ENCODE measurements at regions not wholly inside any gene's neighbourhood (a gene's known extent, or its start where the extent isn't known, plus 50 kb on each side); places are given as distances from the start of the nearest gene placed in this dataset.
A peak's percentile ranks its signal among the peaks of the same experiment; 100 is the strongest.
"Not testable (repeated sequence)": the region's sequence is repeated elsewhere in the genome, so short reads cannot be mapped to it uniquely, and the experiment has no call there.

GRCh38 chr5:157965040-157965678 is 106.2 kb upstream of the CLINT1 start:
- no peak for DNase-seq (ENCODE audit: low read depth in 4 of 4, low spot score in 3 of 4)

DNA sequence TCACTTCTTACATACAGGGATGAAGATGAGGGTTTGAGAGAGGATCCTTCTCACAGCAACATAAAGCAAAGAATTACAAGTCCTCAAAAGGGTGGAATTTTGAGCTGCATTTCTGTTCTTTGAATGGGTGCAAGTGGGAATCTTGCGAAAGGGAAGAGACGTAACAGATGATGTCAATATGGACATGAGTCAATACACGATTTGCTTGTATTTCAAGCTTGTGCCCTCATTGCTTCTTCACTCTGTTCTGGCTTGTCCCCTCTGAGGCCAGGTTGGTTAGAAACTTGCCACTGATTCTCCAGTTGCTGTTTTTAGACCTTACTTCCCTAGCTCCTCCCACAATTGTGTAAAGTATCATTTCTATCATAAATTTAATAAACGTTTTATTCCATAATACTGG is 104.8 kb upstream of the CLINT1 start:
- no peak for DNase-seq (ENCODE audit: low read depth in 4 of 4, low spot score in 3 of 4)

DNA sequence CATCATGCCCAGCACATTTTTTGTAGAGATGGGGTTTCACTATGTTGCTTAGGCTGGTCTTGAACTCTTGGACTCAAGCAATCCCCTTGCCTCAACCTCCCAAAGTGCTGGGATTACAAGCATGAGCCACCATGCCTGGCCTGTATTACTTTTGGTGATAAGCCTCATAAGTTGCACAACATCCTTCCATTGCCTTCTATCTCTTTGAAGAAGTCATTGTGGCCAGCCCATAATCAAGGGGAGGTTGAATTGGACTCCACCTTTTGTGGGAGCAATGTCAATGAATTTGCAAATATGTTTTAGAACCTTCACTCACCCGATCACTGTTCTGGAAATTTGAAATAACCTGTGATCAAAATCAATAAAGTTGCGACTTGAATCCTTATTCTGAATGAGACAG is 104.3 kb upstream of the CLINT1 start:
- DNase-seq (ENCODE audit: low read depth in 4 of 4, low spot score in 3 of 4): no peak

GRCh38 chr5:157962686-157963085 is 103.7 kb upstream of the CLINT1 start:
- DNase-seq (ENCODE audit: low read depth in 4 of 4, low spot score in 3 of 4): not testable (repeated sequence)

DNA sequence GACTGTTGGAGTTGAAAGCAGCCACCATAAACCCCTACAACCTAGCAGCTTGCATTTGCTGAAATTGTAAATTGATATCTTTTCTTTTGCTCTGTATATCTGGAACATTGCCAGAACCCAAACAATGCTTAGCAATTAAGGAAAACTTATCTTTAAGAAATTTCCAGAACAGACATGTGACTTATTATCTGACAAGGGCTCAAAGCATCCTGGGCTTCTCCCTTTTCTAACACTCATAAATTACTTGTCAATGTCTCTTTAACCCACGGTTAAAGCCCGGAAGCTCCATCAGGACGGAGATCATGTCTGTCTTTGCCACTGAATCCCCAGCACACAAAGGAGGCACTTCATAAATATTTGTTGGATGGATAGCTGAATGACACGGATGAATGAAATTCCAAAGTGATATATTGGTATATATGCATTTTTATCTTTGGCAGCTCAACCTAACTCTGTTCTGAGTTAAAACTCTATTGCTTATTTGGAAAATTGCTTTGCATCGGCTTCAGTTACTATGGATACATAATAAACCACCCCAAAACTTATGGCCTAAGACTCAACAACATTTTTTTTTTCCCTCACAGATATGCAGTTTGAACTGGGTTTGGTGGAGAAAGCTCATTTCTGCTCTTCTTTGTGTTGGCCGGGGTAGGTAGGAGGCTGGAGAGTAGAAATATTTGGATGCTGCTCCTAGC is 103.1 kb upstream of the CLINT1 start:
- no peak for DNase-seq (ENCODE audit: low read depth in 4 of 4, low spot score in 3 of 4)

GRCh38 chr5:157961176-157961575 is 102.2 kb upstream of the CLINT1 start:
- no peak for DNase-seq (ENCODE audit: low read depth in 4 of 4, low spot score in 3 of 4)

DNA sequence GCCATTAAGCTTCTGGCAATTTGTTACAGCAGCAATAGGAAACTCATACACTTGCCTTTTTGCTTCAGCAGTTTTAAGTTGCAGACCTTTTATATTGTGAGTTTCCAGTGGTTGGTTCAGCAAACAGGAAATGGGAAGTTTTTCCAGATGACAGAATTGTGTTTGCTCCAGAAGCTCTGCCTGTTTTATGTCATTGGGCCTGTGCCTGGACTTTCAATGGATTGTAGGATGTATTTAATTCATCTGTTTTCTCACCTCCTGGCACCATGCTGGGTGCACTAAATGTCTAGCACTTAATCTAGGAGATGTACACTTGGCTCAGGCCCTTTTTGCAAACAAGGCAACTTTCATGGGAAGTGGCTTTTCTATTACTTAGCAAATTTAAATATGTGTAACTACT is 100.4 kb upstream of the CLINT1 start:
- DNase-seq (ENCODE audit: low read depth in 4 of 4, low spot score in 3 of 4): no peak

- DNase-seq (ENCODE audit: low read depth in 4 of 4, low spot score in 3 of 4): no peak
Observed at GRCh38 chr5:157956271-157956885, 97.4 kb upstream of the CLINT1 start.

DNA sequence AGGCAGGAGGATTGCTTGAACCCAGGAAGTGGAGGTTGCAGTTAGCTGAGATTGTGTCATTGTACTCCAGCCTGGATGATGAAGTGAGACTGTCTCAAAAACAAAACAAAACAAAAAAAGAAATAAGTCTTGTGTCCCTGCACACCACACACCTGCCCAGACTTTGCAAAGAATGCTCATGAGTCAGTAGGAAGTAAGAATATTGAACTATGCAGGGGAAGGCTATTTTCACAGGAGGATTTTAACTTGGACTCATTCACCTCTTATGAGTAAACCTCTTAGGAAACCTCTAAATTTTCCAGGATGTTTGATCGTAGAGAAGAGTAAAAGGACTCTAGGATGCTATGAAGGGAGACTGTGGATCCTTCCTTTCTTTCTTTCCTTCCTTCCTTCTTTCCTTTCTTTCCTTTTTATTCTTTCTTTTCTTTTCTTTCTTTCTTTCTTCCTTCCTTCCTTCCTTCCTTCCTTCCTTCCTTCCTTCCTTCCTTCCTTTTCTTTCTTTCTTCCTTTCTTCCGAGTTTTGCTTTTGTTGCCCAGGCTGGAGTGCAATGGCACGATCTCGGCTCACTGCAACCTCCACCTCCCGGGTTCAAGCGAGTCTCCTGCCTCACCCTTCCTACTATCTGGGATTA is 96.7 kb upstream of the CLINT1 start:
- DNase-seq (ENCODE audit: low read depth in 4 of 4, low spot score in 3 of 4): no peak

GRCh38 chr5:157952374-157952685 is 93.4 kb upstream of the CLINT1 start:
- no peak for DNase-seq (ENCODE audit: low read depth in 4 of 4, low spot score in 3 of 4)

GRCh38 chr5:157951673-157952373 is 92.9 kb upstream of the CLINT1 start:
- no peak for DNase-seq (ENCODE audit: low read depth in 4 of 4, low spot score in 3 of 4)

DNA sequence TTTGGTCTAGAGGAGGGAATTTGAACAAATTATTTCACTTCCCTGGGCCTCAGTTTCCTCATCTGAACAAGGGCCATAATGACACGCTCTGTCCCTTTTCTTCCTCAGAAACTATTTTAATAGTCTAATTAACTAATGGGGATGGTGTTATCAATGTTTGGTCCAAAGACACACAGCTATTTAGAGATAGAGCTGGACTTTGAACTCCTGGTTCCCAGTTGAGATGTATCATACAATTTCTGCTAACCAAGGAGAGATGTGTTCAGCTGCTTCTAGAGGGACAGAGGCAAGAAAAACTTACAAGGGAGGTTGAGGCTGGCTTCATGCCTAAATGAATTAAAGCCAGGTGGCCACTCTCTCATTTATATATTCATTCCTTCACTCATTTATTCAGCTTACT is 90.6 kb upstream of the CLINT1 start:
- no peak for DNase-seq (ENCODE audit: low read depth in 4 of 4, low spot score in 3 of 4)

DNA sequence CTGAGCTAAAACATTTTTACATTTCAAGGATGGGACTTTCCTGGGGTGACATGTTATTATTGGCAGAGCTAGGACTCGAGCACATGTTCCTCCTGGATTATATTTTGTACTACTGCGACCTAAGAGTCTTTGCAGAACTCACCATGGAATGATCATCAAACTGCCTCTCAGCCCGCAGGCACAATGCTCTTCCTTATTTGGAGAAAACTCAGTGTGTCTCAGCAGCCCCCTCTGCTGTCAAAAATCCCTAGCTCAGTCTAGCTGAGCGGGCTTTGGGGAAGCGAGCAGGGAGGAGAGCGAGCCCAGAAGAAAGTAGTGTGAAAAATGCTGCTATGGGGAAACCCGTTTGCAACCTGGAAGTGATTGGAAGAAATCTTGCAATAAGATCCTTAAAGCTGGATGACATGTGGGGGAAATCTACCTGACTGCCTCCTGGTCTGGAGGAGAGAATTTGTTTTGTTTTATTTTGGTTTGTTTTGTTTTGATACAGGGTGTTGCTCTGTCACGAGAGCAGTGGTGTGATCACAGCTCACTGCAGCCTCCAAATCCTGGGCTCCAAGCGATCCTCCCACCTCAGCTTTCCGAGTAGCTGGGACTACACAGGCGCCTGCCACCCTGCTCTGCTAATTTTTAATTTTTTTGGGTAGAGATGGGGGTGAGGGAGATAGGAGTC is 89.9 kb upstream of the CLINT1 start:
- peak; percentile 87 to 94 (median 92) for DNase-seq (ENCODE audit: low read depth in 4 of 4, low spot score in 3 of 4)

DNA sequence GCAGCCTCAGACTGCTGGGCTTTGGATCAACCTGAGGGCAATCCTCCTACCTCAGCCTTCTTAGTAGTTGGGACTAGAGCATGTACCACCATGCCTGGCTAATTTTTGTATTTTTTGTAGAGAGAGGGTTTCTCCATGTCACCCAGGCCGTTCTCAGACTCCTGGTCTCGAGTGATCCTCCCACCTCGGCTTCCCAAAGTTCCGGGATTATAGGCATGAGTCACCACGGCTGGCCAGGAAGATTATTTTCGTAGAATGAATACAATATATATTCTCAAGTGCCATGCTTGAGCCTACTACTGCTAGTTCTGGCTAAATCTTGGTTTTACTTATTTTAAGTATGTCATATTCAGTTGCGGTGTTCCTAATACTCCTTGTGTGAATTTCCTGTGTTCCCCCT is 88.2 kb upstream of the CLINT1 start:
- no peak for DNase-seq (ENCODE audit: low read depth in 4 of 4, low spot score in 3 of 4)

DNA sequence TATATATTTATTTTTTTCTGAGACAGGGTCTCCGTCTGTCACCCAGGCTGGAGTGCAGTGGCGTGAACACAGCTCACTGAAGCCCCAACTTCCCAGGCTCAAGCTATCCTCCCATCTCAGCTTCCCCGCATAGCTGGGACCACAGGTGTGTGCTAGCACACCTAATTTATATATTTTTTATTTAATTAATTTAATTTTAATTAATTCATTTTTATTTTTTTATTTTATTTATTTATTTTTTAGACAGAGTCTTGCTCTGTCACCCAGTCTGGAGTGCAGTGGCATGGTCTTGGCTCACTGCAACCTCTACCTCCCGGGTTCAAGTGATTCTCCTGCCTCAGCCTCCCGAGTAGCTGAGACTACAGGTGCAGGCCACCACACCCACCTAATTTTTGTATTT is 86.9 kb upstream of the CLINT1 start:
- DNase-seq (ENCODE audit: low read depth in 4 of 4, low spot score in 3 of 4): not testable (repeated sequence)

DNA sequence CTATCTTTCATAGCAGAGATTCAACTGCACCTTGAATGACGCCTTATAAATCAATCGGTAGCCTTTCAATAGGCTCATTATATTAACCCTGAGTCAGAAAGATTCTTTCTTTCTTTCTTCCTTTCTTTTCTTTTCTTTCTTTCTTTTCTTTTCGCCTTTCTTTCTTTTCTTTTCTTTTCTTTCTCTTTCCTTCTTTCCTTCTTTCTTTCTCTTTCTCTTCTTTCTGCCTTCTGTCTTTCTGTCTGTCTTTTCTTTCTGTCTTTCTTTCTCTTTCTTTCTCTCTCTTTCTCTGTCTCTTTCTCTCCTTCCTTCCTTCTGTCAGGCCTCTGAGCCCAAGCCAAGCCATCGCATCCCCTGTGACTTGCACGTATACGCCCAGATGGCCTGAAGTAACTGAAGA is 86.0 kb upstream of the CLINT1 start:
- no peak for DNase-seq (ENCODE audit: low read depth in 4 of 4, low spot score in 3 of 4)

- no peak for DNase-seq (ENCODE audit: low read depth in 4 of 4, low spot score in 3 of 4)
Observed at GRCh38 chr5:157944077-157944633, 85.2 kb upstream of the CLINT1 start.

GRCh38 chr5:157942595-157942994 is 83.7 kb upstream of the CLINT1 start:
- no peak for DNase-seq (ENCODE audit: low read depth in 4 of 4, low spot score in 3 of 4)

DNA sequence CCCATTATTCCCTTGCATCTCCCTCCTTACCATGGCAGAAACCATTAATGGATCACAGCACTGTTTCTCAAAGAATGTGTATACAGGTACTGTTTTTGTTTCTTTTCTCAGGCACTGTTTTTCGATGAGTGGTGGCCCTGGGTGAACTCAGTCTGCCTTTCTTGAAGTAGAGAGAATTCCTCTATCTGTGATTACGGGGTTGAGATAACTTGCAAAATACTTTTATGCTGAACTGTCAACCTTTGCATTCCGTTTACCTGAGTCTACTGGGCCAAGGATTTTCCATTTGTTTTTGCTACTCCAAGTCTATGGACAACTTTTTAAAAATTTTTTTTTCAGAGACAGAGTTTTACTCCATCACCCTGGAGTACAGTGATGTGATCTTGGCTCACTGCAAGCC is 82.7 kb upstream of the CLINT1 start:
- no peak for DNase-seq (ENCODE audit: low read depth in 4 of 4, low spot score in 3 of 4)

GRCh38 chr5:157938101-157938500 is 79.2 kb upstream of the CLINT1 start:
- not testable (repeated sequence) for DNase-seq (ENCODE audit: low read depth in 4 of 4, low spot score in 3 of 4)

Measured in left renal pelvis (tissue), 4 donors.